Left ventricle myocardium inferior (tissue), 1 donor: ENCODE measurements at regions not wholly inside any gene's neighbourhood (a gene's known extent, or its start where the extent isn't known, plus 50 kb on each side); places are given as distances from the start of the nearest gene placed in this dataset.

Experiments
- DNase-seq: peaks from one replicate; pipeline ENCODE4 v3.0.0-alpha.2; 2020
- H3K27ac ChIP-seq: fragments of 200-600 bp; replicated peaks from 2 replicates; pipeline ENCODE4 v1.8.0; 2021
- H3K27me3 ChIP-seq: fragments of 200-600 bp; 2 replicates; pipeline ENCODE4 v1.8.0; 2021; ENCODE audit warnings: low read depth
- H3K36me3 ChIP-seq: fragments of 200-600 bp; 2 replicates; pipeline ENCODE4 v1.8.0; 2021
- H3K4me1 ChIP-seq: fragments of 200-600 bp; 2 replicates; pipeline ENCODE4 v1.8.0; 2021
- H3K4me3 ChIP-seq: fragments of 200-600 bp; 2 replicates; pipeline ENCODE4 v1.8.0; 2021; ENCODE audit warnings: mild to moderate bottlenecking, moderate library complexity
- H3K9me3 ChIP-seq: fragments of 200-600 bp; replicated peaks from 2 replicates; pipeline ENCODE4 v1.8.0; 2021
- intact Hi-C: fragments of 100-400 bp; cut with micrococcal nuclease; formaldehyde crosslinking; loops from one replicate; pipeline ENCODE4 v1.11.0; 2022
- TF ChIP-seq, protein P1 (sequence below): fragments of 200-600 bp; IDR thresholded peaks from 2 replicates; pipeline ENCODE4 v1.8.0; 2021; ENCODE audit warnings: antibody characterized with exemption, mild to moderate bottlenecking, borderline replicate concordance
- donor health status: DM: no; HTN: yes; CAD: no; lungs with severe emphysema.

DNA sequence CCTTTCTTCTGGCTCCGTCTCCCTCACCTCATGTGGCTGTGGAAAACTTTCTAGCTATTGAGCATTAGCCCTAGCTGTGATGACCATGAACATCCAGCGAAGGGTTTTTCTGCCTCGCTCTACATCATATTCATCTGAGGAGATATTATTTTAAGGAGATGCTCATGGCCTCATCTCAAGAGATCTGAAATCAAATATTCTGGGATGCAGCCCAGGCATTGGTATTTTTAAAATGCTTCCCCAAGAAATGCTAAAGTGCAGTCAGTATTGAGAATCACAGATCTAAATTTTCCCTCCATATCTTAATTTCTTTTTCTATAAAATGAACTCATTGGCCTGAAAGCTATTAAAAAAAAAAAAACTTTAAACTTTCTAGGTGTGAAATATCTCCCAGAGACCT is 238.2 kb upstream of the CELF2 start:
- Histone ChIP-seq H3K27me3 (no peaks in the 10 kb centered on the region), H3K4me1 (no peaks in the 10 kb centered on the region), H3K36me3 (no peaks in the 10 kb centered on the region), H3K4me3 (no peak overlapping the region), H3K9me3 (peaks cover 5% of the 10 kb centered on the region), H3K27ac (no peak overlapping the region)
- DNase-seq: no peak
- intact Hi-C loops: no loop called here
- TF ChIP-seq, protein P1, sequence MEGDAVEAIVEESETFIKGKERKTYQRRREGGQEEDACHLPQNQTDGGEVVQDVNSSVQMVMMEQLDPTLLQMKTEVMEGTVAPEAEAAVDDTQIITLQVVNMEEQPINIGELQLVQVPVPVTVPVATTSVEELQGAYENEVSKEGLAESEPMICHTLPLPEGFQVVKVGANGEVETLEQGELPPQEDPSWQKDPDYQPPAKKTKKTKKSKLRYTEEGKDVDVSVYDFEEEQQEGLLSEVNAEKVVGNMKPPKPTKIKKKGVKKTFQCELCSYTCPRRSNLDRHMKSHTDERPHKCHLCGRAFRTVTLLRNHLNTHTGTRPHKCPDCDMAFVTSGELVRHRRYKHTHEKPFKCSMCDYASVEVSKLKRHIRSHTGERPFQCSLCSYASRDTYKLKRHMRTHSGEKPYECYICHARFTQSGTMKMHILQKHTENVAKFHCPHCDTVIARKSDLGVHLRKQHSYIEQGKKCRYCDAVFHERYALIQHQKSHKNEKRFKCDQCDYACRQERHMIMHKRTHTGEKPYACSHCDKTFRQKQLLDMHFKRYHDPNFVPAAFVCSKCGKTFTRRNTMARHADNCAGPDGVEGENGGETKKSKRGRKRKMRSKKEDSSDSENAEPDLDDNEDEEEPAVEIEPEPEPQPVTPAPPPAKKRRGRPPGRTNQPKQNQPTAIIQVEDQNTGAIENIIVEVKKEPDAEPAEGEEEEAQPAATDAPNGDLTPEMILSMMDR: no peak

DNA sequence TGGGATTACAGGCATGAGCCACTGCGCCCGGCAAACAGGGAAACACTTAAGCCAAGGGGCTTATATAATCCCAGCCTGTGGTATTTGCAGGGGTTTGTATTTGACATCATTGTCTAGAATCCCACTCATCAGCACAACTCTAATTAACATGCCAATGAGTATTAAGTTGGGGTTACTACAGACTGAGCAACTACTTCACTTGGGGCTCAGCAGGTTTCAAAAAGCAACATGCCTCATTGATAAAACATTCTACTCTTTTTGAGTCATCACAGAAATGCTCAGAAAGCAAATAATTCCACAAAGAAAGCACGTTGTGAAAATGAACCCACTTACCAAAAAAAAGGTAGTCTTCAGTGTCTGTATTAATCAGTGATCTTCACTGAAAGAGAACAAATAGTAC is 236.9 kb upstream of the CELF2 start:
- TF ChIP-seq, protein P1: no peak
- H3K27me3 ChIP-seq: no peaks in the 10 kb centered on the region
- DNase-seq: no peak
- H3K4me3 ChIP-seq: no peak overlapping the region
- peaks cover 5% of the 10 kb centered on the region for H3K9me3 ChIP-seq
- no peak overlapping the region for H3K27ac ChIP-seq
- intact Hi-C loops: no loop called here
- H3K36me3 ChIP-seq: no peaks in the 10 kb centered on the region
- H3K4me1 ChIP-seq: no peaks in the 10 kb centered on the region

DNA sequence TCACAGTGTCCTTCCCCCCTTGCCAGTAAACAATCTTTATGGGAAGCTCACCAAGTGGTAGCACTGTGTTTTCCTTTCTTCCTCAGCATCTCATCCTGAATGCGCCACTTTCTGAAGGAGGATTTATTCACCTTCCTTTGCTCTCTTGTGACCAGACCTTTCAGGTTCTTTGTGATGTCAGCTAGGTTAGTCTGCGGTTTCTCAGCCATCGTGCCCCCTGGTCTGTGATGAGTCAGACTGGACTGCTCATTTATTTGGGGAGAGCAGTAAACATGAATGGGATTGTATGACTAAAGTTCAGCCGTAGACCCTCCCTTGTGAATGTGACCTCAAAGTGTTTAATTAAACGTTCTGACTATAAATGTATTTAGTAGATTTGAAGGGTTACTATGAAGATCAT is 235.1 kb upstream of the CELF2 start:
- Histone ChIP-seq H3K4me1 (no peaks in the 10 kb centered on the region), H3K27me3 (no peaks in the 10 kb centered on the region), H3K36me3 (no peaks in the 10 kb centered on the region), H3K27ac (no peak overlapping the region), H3K4me3 (no peak overlapping the region), H3K9me3 (peaks cover 5% of the 10 kb centered on the region)
- TF ChIP-seq, protein P1: no peak
- intact Hi-C loops: no loop called here
- DNase-seq: no peak

DNA sequence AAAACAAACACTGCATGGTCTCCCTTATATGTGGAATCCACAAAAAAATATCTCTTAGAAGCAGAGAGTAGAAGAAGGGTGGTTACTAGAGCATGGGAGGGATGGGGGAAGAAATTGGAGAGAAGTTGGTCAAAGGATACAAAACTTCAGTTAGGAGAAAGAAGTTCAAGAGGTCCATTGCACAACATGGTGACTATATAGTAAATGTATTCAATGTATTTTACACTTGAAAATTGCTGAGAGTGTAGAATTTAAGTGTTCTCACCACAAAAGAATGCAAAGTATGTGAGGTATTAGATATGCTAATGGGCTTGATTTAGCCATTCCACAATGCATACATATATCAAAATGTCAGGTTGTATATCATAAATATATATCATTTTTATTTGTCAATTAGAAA is 232.0 kb upstream of the CELF2 start:
- peaks cover 5% of the 10 kb centered on the region for H3K9me3 ChIP-seq
- H3K36me3 ChIP-seq: no peaks in the 10 kb centered on the region
- H3K27me3 ChIP-seq: no peaks in the 10 kb centered on the region
- no peak overlapping the region for H3K27ac ChIP-seq
- DNase-seq: no peak
- TF ChIP-seq, protein P1: no peak
- no peaks in the 10 kb centered on the region for H3K4me1 ChIP-seq
- intact Hi-C loops: no loop called here
- H3K4me3 ChIP-seq: no peak overlapping the region

DNA sequence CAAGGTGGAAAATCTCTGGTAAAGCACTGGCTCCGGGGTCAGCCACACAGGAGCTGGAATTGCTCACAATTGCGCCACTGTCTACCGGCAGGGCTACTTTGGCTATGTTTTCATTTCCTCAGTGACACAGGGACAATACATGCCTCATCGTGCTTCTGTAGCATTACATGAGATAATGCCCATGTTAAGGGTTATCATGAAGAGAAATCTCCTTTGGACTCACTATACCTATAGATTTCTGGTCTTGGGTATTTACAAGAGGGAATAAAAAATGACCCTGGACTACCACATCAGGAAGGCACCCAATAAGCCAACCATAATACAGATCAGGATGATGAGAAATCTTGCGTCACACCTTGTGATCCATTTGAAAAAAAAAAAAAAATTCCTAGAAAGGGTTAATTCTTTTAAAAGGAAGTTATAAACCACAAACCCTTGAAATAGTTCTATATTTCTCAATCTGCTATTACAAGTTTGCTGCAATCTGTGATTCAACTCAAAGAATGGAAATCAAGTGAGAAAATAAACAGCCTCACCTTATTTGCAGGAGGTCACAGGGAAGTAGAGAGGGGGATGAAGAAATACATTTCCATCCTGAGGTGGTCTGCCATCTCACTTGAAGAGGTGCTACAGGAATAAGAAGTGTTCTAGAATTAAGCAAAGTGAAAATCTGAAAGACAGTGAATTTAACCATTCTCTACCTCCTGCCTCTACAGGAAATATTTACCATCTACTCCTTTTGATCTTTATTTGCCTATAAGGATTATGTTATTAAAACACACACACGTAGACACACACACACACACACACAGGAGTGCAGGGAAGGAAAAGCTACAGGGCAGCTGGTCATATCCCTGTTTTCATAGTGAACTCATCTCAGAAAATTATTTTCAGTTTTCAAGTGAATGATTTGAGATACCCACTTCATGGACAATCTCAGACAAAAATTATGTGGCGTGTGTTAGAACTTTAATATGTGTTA is 231.3 kb upstream of the CELF2 start:
- Histone ChIP-seq H3K27ac (peak overlapping the region; percentile 39), H3K4me1 (no peaks in the 10 kb centered on the region), H3K36me3 (no peaks in the 10 kb centered on the region), H3K27me3 (no peaks in the 10 kb centered on the region), H3K4me3 (no peak overlapping the region), H3K9me3 (peaks cover 5% of the 10 kb centered on the region)
- DNase-seq: no peak
- TF ChIP-seq, protein P1: no peak
- intact Hi-C loops: no loop called here
